Uterus (tissue), 3 donors: ENCODE measurements at regions not wholly inside any gene's neighbourhood (a gene's known extent, or its start where the extent isn't known, plus 50 kb on each side); places are given as distances from the start of the nearest gene placed in this dataset.
A peak's percentile ranks its signal among the peaks of the same experiment; 100 is the strongest.
"Not testable (repeated sequence)": the region's sequence is repeated elsewhere in the genome, so short reads cannot be mapped to it uniquely, and the experiment has no call there.

Experiments used
- DNase-seq, 2 donors: peaks; one replicate each; pipeline ENCODE4 v3.0.0-alpha.2; 2019 to 2020
- H3K27ac ChIP-seq, 2 donors: fragments of 200-600 bp; sonication (generic); 1 replicate in 1 of 2; 2 replicates in 1 of 2; pipeline ENCODE4 v1.5.1; 2016 to 2018
- H3K27me3 ChIP-seq, 2 donors: fragments of 200-600 bp; sonication (generic); one replicate each; pipeline ENCODE4 v1.5.1; 2018 to 2019; ENCODE audit warnings: control low read depth in 1 of 2
- H3K36me3 ChIP-seq, 2 donors: fragments of 200-600 bp; sonication (generic); one replicate each; pipeline ENCODE4 v1.5.1; 2019; ENCODE audit warnings: control low read depth in 1 of 2
- H3K4me1 ChIP-seq, 2 donors: fragments of 200-600 bp; sonication (generic); one replicate each; pipeline ENCODE4 v1.5.1; 2018 to 2019; ENCODE audit warnings: control low read depth in 1 of 2
- H3K4me3 ChIP-seq, 2 donors: fragments of 200-600 bp; sonication (generic); 1 replicate in 1 of 2; 2 replicates in 1 of 2; pipeline ENCODE4 v1.5.1; 2018 to 2019; ENCODE audit warnings: mild to moderate bottlenecking in 1 of 2
- H3K9me3 ChIP-seq, 2 donors: fragments of 200-600 bp; sonication (generic); one replicate each; pipeline ENCODE4 v1.5.1; 2019; ENCODE audit warnings: control low read depth in 1 of 2
- CTCF ChIP-seq, 4 experiments: fragments of 200-600 bp in 2 of 4; fragments of 450-650 bp in 2 of 4; sonication (generic) in 2 of 4; IDR thresholded peaks; one replicate each; pipeline ENCODE4 v1.5.1; 2016 to 2019; ENCODE audit warnings: antibody characterized with exemption in 4 of 4, mild to moderate bottlenecking in 2 of 4, moderate library complexity in 1 of 4
- POLR2A ChIP-seq, 2 donors: fragments of 450-650 bp; IDR thresholded peaks; one replicate each; pipeline ENCODE4 v1.6.1; 2016; ENCODE audit warnings: antibody characterized with exemption in 2 of 2, mild to moderate bottlenecking in 1 of 2, moderate library complexity in 1 of 2
- intact Hi-C: fragments of 100-400 bp; cut with DNase I; formaldehyde crosslinking; loops from one replicate; pipeline ENCODE4 v1.15.1; 2023; ENCODE audit warnings: low total_unique reads
- donor health status: DM: yes; HTN: yes; CAD: no.

DNA sequence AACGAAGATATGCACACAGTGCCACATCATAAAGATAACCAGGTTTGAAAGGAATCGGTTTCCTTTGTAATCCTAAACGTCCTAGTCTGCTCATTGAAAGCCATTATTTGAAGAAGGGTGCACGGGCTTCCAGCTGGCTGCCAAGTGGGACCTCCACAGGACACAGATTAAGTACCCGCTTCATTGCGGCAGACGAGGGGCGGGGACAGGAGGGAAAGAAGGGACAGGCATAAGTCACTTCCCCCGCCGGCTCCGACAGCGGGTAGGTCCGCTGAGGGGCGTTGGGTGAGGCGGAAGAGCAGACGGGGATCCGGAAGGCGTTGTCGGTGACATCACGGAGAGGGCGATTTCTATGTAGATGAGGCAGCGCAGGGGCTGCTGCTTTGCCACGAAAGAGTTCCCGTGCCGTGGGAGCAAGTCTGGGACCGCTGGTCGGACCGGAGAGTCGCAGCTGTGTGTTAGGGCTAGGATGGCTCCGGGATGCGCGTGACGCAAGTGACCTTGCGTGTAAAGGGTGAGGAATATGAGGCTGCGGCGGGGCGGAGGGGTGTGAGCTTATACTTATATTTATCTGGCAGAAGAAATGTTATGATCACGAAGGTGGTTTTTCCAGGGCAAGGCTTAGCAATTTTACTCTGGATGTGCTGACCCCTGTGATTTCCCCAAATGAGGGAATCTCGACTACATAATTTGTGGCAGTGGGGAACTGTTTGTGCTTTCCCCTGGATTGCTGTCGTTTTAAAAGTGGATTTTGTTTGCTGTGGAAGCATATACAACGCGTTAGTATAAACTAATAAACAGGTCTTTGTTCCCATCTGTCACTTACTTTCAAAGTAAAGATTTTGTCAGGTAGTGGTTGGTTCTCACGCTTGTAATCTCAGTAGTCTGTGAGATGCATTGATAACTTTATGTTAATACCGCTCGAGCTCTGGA, 80.7 kb downstream of the PPIAL4G start:
- intact Hi-C loops: not testable (repeated sequence)

DNA sequence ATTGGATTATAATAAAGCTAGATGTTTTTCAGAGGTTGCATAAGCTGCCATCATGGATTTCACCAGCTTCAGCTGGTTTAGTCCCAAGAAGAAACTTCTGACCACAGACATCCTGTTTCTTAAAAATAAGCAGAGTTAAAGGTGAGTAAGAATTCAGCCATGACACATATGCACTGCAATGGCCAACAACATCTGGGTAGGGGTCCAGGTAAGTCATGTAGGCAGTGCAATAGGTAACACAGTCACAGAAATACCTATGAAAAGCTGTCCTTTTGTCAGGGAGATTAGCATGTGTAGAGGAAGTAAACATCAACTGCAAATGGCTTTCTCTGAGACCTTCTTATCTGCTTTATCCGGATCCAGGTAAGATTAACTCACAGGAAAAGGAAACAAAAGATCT, 85.6 kb downstream of the PPIAL4G start:
- H3K4me3 ChIP-seq, H3K27me3 ChIP-seq, H3K9me3 ChIP-seq, H3K27ac ChIP-seq, H3K36me3 ChIP-seq, H3K4me1 ChIP-seq, DNase-seq, intact Hi-C loops: not testable (repeated sequence)

More for the DNA sequence above, 80.7 kb downstream of the PPIAL4G start:
- H3K36me3 ChIP-seq, H3K27me3 ChIP-seq, H3K4me1 ChIP-seq, H3K9me3 ChIP-seq: not testable (repeated sequence)
- Histone ChIP-seq H3K27ac (peak overlapping the region in 1 of 2 donors; percentile 72), H3K4me3 (peak overlapping the region; percentile 37 to 40)
- peak; percentile 52 to 55 for DNase-seq
- TF ChIP-seq POLR2A (IDR thresholded peaks at IDR 0.05): peak in 1 of 2 donors; percentile 49

- H3K4me1 ChIP-seq, H3K27me3 ChIP-seq, H3K4me3 ChIP-seq, H3K9me3 ChIP-seq, H3K27ac ChIP-seq, intact Hi-C loops, DNase-seq, H3K36me3 ChIP-seq: not testable (repeated sequence)
Measured at GRCh38 chr1:148392505-148392904, 90.6 kb downstream of the PPIAL4G start.

GRCh38 chr1:148391323-148391722, 91.8 kb downstream of the PPIAL4G start:
- DNase-seq, H3K27me3 ChIP-seq, H3K4me1 ChIP-seq, H3K27ac ChIP-seq, H3K4me3 ChIP-seq, intact Hi-C loops, H3K9me3 ChIP-seq, H3K36me3 ChIP-seq: not testable (repeated sequence)

- intact Hi-C loops: no loop called here
- Histone ChIP-seq H3K9me3 (no peaks in the 10 kb centered on the region), H3K4me1 (no peaks in the 10 kb centered on the region), H3K36me3 (no peaks in the 10 kb centered on the region), H3K4me3 (peak overlapping the region; percentile 53 to 58), H3K27me3 (no peaks in the 10 kb centered on the region), H3K27ac (peak overlapping the region; percentile 82 to 83)
- TF ChIP-seq POLR2A (IDR thresholded peaks at IDR 0.05) (no peak), CTCF (IDR thresholded peaks at IDR 0.05) (no peak)
- no peak for DNase-seq
Measured at GRCh38 chr1:148389027-148389339, 94.1 kb downstream of the PPIAL4G start.

GRCh38 chr1:148388260-148389026, 94.7 kb downstream of the PPIAL4G start:
- no peaks in the 10 kb centered on the region for H3K9me3 ChIP-seq
- H3K27me3 ChIP-seq: no peaks in the 10 kb centered on the region
- TF ChIP-seq POLR2A (IDR thresholded peaks at IDR 0.05) (peak; percentile 39 to 66), CTCF (IDR thresholded peaks at IDR 0.05) (no peak)
- H3K27ac ChIP-seq: peak overlapping the region; percentile 82 to 83
- H3K4me1 ChIP-seq: no peaks in the 10 kb centered on the region
- peak; percentile 81 to 89 for DNase-seq
- intact Hi-C loops: no loop called here
- H3K4me3 ChIP-seq: peak overlapping the region; percentile 53 to 58
- H3K36me3 ChIP-seq: no peaks in the 10 kb centered on the region

DNA sequence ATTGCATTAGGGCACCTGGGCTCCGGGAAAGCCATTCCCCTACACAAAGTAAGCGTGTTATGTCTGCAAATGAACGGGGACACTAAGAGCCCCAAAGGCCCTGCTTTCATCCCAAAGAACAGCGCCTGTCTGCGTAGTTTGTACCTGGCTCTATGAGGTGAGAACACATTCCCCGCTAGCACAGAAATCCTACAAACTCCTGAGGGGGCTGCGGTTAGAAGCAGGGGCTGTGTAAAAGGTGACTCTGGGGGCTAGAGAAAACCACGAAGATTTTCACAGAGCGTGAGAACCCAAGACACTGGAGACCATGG, 95.2 kb downstream of the PPIAL4G start:
- H3K27ac ChIP-seq: peak overlapping the region; percentile 82 to 83
- H3K4me1 ChIP-seq, DNase-seq, H3K27me3 ChIP-seq, H3K9me3 ChIP-seq, intact Hi-C loops, H3K36me3 ChIP-seq: not testable (repeated sequence)
- peak overlapping the region in 1 of 2 donors; percentile 58 for H3K4me3 ChIP-seq

- H3K9me3 ChIP-seq, H3K36me3 ChIP-seq, H3K4me3 ChIP-seq, H3K27me3 ChIP-seq, DNase-seq, intact Hi-C loops, H3K4me1 ChIP-seq, H3K27ac ChIP-seq: not testable (repeated sequence)
Measured at GRCh38 chr1:148387122-148387948, 95.8 kb downstream of the PPIAL4G start.
